ENCODE measurements at regions not wholly inside any gene's neighbourhood (a gene's known extent, or its start where the extent isn't known, plus 50 kb on each side); places are given as distances from the start of the nearest gene placed in this dataset.

DNA sequence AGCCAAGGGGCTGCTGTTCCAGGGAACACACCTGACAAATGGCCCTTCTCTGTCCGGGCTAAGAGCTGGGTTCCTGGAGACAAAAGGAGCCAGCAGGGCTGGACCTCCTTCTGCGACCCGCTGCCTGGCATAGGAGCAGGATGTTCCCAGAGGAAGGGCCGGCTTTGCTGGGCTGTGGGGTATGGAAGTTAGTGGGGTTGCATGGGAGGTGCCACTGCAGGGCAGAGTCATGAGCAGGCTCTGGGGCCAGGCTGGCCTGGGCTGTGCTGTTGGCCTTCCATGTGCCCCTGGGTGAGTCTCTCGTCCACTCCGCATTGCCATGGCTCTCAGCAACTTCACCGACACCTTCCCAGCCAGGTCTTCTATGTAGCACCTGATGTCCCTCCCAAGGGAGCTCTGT is 507.6 kb downstream of the PTPRU start:
- Histone ChIP-seq H3K9me3 (no peaks in the 10 kb centered on the region), H3K4me3 (replicated peaks in 1 of 3) (no peak overlapping the region)
- WGBS, 2 donors = 72 to 81% methylated on average over 4 to 7 of the region's 7 CpGs

DNA sequence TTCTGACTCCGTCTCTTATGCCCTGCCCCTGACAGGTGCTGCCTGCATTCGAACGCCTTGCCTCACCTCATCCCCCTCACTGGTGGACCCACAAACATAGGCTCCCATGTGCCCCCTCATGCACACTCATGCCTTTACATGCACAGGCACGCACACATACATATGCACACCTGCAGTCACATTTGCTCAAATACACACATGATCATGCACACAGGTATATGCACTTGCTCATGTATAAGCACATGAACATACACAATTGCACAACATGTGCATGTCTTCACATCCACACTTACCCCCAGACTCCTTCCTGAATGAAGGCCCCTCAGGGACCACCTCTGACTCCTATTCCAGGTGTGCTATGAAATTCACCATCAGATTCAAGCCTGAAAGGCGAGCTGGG is 506.9 kb downstream of the PTPRU start:
- Histone ChIP-seq H3K27ac (no peak overlapping the region), H3K4me1 (no peaks in the 10 kb centered on the region), H3K27me3 (no peaks in the 10 kb centered on the region), H3K9me3 (no peaks in the 10 kb centered on the region), H3K36me3 (no peaks in the 10 kb centered on the region), H3K4me3 (replicated peaks in 1 of 3) (no peak overlapping the region)
- no peak for DNase-seq
- TF ChIP-seq POLR2A (IDR thresholded peaks at IDR 0.05) = no peak
- TF ChIP-seq, protein P1, sequence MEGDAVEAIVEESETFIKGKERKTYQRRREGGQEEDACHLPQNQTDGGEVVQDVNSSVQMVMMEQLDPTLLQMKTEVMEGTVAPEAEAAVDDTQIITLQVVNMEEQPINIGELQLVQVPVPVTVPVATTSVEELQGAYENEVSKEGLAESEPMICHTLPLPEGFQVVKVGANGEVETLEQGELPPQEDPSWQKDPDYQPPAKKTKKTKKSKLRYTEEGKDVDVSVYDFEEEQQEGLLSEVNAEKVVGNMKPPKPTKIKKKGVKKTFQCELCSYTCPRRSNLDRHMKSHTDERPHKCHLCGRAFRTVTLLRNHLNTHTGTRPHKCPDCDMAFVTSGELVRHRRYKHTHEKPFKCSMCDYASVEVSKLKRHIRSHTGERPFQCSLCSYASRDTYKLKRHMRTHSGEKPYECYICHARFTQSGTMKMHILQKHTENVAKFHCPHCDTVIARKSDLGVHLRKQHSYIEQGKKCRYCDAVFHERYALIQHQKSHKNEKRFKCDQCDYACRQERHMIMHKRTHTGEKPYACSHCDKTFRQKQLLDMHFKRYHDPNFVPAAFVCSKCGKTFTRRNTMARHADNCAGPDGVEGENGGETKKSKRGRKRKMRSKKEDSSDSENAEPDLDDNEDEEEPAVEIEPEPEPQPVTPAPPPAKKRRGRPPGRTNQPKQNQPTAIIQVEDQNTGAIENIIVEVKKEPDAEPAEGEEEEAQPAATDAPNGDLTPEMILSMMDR (IDR thresholded peaks at IDR 0.05) = no peak
- intact Hi-C loops (cut with DNase I) = no loop called here
- WGBS, 2 donors = 82% methylated on average over 5 of the region's 5 CpGs

More for the DNA sequence above, 507.6 kb downstream of the PTPRU start:
- Histone ChIP-seq H3K36me3 (no peaks in the 10 kb centered on the region), H3K27me3 (no peaks in the 10 kb centered on the region), H3K27ac (no peak overlapping the region), H3K4me1 (no peaks in the 10 kb centered on the region)
- no peak for DNase-seq
- no peak for TF ChIP-seq POLR2A (IDR thresholded peaks at IDR 0.05)
- TF ChIP-seq, protein P1 (IDR thresholded peaks at IDR 0.05) = no peak
- intact Hi-C loops (cut with DNase I) = no loop called here

DNA sequence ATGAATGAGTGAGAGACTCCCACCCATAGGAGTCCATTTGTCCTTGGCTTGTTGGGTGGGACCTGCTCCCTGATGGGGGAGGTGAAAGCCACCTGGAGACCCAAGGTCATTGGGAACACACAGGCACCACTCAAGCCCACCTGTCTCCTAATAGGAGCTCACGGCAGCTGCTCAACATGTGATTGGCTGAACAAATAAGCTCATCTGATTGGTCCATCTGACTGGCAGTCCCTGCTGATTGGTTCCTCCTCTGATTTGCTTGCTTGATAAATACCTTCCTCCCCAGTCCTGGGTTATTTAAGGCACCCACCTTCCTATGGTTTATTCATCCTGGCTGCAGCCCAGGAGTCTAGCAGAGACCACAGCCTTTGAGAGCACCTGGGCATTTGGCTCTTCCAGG is 502.9 kb downstream of the PTPRU start:
- Histone ChIP-seq H3K27ac (no peak overlapping the region), H3K9me3 (no peaks in the 10 kb centered on the region), H3K4me1 (no peaks in the 10 kb centered on the region), H3K36me3 (no peaks in the 10 kb centered on the region), H3K27me3 (no peaks in the 10 kb centered on the region), H3K4me3 (replicated peaks in 1 of 3) (no peak overlapping the region)
- no peak for DNase-seq
- intact Hi-C loops (cut with DNase I) = no loop called here
- WGBS, 2 donors = 80 to 90% methylated on average over 1 of the region's 1 CpG
- TF ChIP-seq, protein P1 (IDR thresholded peaks at IDR 0.05) = no peak
- TF ChIP-seq POLR2A (IDR thresholded peaks at IDR 0.05) = no peak

DNA sequence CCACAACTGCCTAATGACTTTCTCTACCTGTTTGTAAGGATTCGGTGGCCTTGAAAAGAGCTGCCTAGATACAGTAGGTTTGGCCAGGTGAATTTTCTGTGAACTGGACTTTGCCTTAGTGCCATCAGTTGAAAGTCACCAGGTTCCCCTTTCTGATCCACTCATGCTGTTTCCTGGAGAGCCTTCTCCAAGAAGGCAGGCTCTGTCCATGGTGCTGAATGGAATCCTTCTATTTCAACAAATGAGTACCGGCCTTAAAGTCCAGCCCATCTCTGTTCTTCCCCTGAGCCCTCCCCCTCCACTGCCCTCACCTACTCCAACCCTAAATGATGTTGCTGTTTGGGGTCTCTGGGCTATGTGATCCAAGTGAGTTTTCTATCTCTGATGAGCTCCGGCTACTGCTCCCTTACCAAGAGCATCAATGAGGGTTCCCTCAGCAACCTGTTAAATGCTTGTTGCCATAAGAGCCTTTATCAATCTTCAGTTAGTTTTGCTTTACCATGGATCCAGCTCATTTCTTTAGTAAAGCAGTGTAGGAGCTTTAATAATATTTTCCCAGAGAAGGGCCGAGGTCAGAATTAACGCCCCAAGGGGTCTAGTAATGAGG is 500.4 kb downstream of the PTPRU start:
- no peak overlapping the region for H3K4me3 ChIP-seq (replicated peaks in 1 of 3)
- WGBS, 2 donors = 63 to 73% methylated on average over 5 of the region's 5 CpGs
- no peaks in the 10 kb centered on the region for H3K9me3 ChIP-seq
- H3K27ac ChIP-seq = no peak overlapping the region
- no peak for TF ChIP-seq POLR2A (IDR thresholded peaks at IDR 0.05)
- TF ChIP-seq, protein P1 (IDR thresholded peaks at IDR 0.05) = no peak
- intact Hi-C loops (cut with DNase I) = no loop called here
- H3K27me3 ChIP-seq = no peaks in the 10 kb centered on the region
- H3K4me1 ChIP-seq = no peaks in the 10 kb centered on the region
- no peaks in the 10 kb centered on the region for H3K36me3 ChIP-seq
- peak in 1 of 2 donors; percentile 15 for DNase-seq

DNA sequence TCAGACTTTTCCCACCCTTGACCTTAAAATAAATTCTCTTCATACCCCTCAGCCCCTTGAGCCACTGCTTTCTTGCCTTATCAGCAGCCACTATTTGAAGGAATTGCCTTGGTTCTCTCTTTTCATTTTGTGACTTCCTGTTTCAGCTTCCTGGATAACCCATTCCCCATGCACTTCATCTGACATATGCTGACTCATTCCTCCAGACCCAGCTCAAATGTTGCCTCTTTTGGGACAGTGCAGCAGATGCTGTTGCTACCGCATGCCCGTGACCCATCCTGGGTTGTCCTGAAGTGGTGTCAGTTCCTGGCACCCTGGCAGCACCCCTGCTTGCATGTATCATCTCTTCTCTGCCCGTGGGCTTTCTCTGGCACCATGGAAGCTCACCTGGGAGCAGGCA is 496.1 kb downstream of the PTPRU start:
- Histone ChIP-seq H3K4me1 (no peaks in the 10 kb centered on the region), H3K4me3 (replicated peaks in 1 of 3) (no peak overlapping the region), H3K27me3 (no peaks in the 10 kb centered on the region), H3K36me3 (no peaks in the 10 kb centered on the region), H3K9me3 (no peaks in the 10 kb centered on the region), H3K27ac (no peak overlapping the region)
- intact Hi-C loops (cut with DNase I) = no loop called here
- DNase-seq = no peak
- 58 to 82% methylated on average over 3 of the region's 3 CpGs for WGBS, 2 donors
- no peak for TF ChIP-seq POLR2A (IDR thresholded peaks at IDR 0.05)
- TF ChIP-seq, protein P1 (IDR thresholded peaks at IDR 0.05) = no peak

Measured in thyroid gland (tissue), 4 donors.